ENCODE measurements at regions not wholly inside any gene's neighbourhood (a gene's known extent, or its start where the extent isn't known, plus 50 kb on each side); places are given as distances from the start of the nearest gene placed in this dataset.

GRCh38 chr7:86963599-86964230 is 95.7 kb downstream of the ELAPOR2 start:
- Mint-ChIP-seq H3K4me1 (no peaks in the 10 kb centered on the region), H3K27me3 (no peaks in the 10 kb centered on the region), H3K27ac (no peak overlapping the region), H3K36me3 (ENCODE audit: low read depth) (no peaks in the 10 kb centered on the region), H3K9me3 (no peaks in the 10 kb centered on the region), H3K4me3 (no peak overlapping the region)
- peak; percentile 83 for ATAC-seq (replicated peaks)

GRCh38 chr7:86962623-86963022 is 96.8 kb downstream of the ELAPOR2 start:
- Mint-ChIP-seq H3K4me3 (no peak overlapping the region), H3K9me3 (no peaks in the 10 kb centered on the region), H3K4me1 (no peaks in the 10 kb centered on the region), H3K27me3 (no peaks in the 10 kb centered on the region), H3K27ac (no peak overlapping the region), H3K36me3 (ENCODE audit: low read depth) (no peaks in the 10 kb centered on the region)
- no peak for ATAC-seq (replicated peaks)

- Mint-ChIP-seq H3K9me3 (no peaks in the 10 kb centered on the region), H3K36me3 (ENCODE audit: low read depth) (no peaks in the 10 kb centered on the region), H3K4me1 (no peaks in the 10 kb centered on the region), H3K27me3 (no peaks in the 10 kb centered on the region), H3K4me3 (no peak overlapping the region), H3K27ac (no peak overlapping the region)
- no peak for ATAC-seq (replicated peaks)
Observed at GRCh38 chr7:86961686-86962085, 97.8 kb downstream of the ELAPOR2 start.

- Mint-ChIP-seq H3K4me3 (no peak overlapping the region), H3K27ac (no peak overlapping the region)
Observed at GRCh38 chr7:86958380-86958779, 101.1 kb downstream of the ELAPOR2 start.

GRCh38 chr7:86956567-86956966 is 102.9 kb downstream of the ELAPOR2 start:
- Mint-ChIP-seq H3K4me3 (no peak overlapping the region), H3K27me3 (no peaks in the 10 kb centered on the region), H3K27ac (no peak overlapping the region), H3K36me3 (ENCODE audit: low read depth) (no peaks in the 10 kb centered on the region), H3K9me3 (no peaks in the 10 kb centered on the region), H3K4me1 (no peaks in the 10 kb centered on the region)
- no peak for ATAC-seq (replicated peaks)

More at GRCh38 chr7:86958380-86958779, 101.1 kb downstream of the ELAPOR2 start:
- Mint-ChIP-seq H3K9me3 (no peaks in the 10 kb centered on the region), H3K27me3 (no peaks in the 10 kb centered on the region), H3K36me3 (ENCODE audit: low read depth) (no peaks in the 10 kb centered on the region), H3K4me1 (no peaks in the 10 kb centered on the region)
- ATAC-seq (replicated peaks), result no peak

GRCh38 chr7:86955895-86956503 is 103.5 kb downstream of the ELAPOR2 start:
- Mint-ChIP-seq H3K4me1 (no peaks in the 10 kb centered on the region), H3K4me3 (no peak overlapping the region), H3K27me3 (no peaks in the 10 kb centered on the region), H3K9me3 (no peaks in the 10 kb centered on the region), H3K27ac (no peak overlapping the region), H3K36me3 (ENCODE audit: low read depth) (no peaks in the 10 kb centered on the region)
- ATAC-seq (replicated peaks), result no peak

- H3K9me3 Mint-ChIP-seq, result no peaks in the 10 kb centered on the region
- no peaks in the 10 kb centered on the region for H3K27me3 Mint-ChIP-seq
- ATAC-seq (replicated peaks), result no peak
- no peak overlapping the region for H3K4me3 Mint-ChIP-seq
- H3K36me3 Mint-ChIP-seq (ENCODE audit: low read depth), result no peaks in the 10 kb centered on the region
- no peak overlapping the region for H3K27ac Mint-ChIP-seq
- H3K4me1 Mint-ChIP-seq, result no peaks in the 10 kb centered on the region
Observed at GRCh38 chr7:86954971-86955370, 104.5 kb downstream of the ELAPOR2 start.

- H3K4me1 Mint-ChIP-seq, result no peaks in the 10 kb centered on the region
- ATAC-seq (replicated peaks), result no peak
- no peaks in the 10 kb centered on the region for H3K36me3 Mint-ChIP-seq (ENCODE audit: low read depth)
- H3K27ac Mint-ChIP-seq, result no peak overlapping the region
- no peaks in the 10 kb centered on the region for H3K27me3 Mint-ChIP-seq
- H3K9me3 Mint-ChIP-seq, result no peaks in the 10 kb centered on the region
- H3K4me3 Mint-ChIP-seq, result no peak overlapping the region
Observed at GRCh38 chr7:86953653-86954336, 105.7 kb downstream of the ELAPOR2 start.

- no peak for ATAC-seq (replicated peaks)
- Mint-ChIP-seq H3K27me3 (no peaks in the 10 kb centered on the region), H3K36me3 (ENCODE audit: low read depth) (no peaks in the 10 kb centered on the region)
Observed at GRCh38 chr7:86953219-86953618, 106.2 kb downstream of the ELAPOR2 start.

GRCh38 chr7:86951895-86952294 is 107.6 kb downstream of the ELAPOR2 start:
- Mint-ChIP-seq H3K4me1 (no peaks in the 10 kb centered on the region), H3K36me3 (ENCODE audit: low read depth) (no peaks in the 10 kb centered on the region), H3K9me3 (no peaks in the 10 kb centered on the region), H3K27ac (no peak overlapping the region), H3K4me3 (no peak overlapping the region), H3K27me3 (no peaks in the 10 kb centered on the region)
- ATAC-seq (replicated peaks), result peak; percentile 66

More at GRCh38 chr7:86953219-86953618, 106.2 kb downstream of the ELAPOR2 start:
- Mint-ChIP-seq H3K9me3 (no peaks in the 10 kb centered on the region), H3K4me1 (no peaks in the 10 kb centered on the region), H3K27ac (no peak overlapping the region), H3K4me3 (no peak overlapping the region)

GRCh38 chr7:86950944-86951343 is 108.5 kb downstream of the ELAPOR2 start:
- H3K27ac Mint-ChIP-seq, result no peak overlapping the region
- H3K4me1 Mint-ChIP-seq, result no peaks in the 10 kb centered on the region
- H3K27me3 Mint-ChIP-seq, result no peaks in the 10 kb centered on the region
- no peak for ATAC-seq (replicated peaks)
- H3K4me3 Mint-ChIP-seq, result no peak overlapping the region
- no peaks in the 10 kb centered on the region for H3K9me3 Mint-ChIP-seq
- H3K36me3 Mint-ChIP-seq (ENCODE audit: low read depth), result no peaks in the 10 kb centered on the region

- Mint-ChIP-seq H3K27ac (no peak overlapping the region), H3K36me3 (ENCODE audit: low read depth) (no peaks in the 10 kb centered on the region), H3K4me1 (no peaks in the 10 kb centered on the region), H3K27me3 (no peaks in the 10 kb centered on the region), H3K4me3 (no peak overlapping the region), H3K9me3 (no peaks in the 10 kb centered on the region)
- no peak for ATAC-seq (replicated peaks)
Observed at GRCh38 chr7:86950360-86950759, 109.1 kb downstream of the ELAPOR2 start.

- H3K9me3 Mint-ChIP-seq, result no peaks in the 10 kb centered on the region
- no peaks in the 10 kb centered on the region for H3K4me1 Mint-ChIP-seq
- no peak overlapping the region for H3K4me3 Mint-ChIP-seq
- peak; percentile 2 for ATAC-seq (replicated peaks)
- H3K27ac Mint-ChIP-seq, result no peak overlapping the region
- no peaks in the 10 kb centered on the region for H3K27me3 Mint-ChIP-seq
- no peaks in the 10 kb centered on the region for H3K36me3 Mint-ChIP-seq (ENCODE audit: low read depth)
Observed at GRCh38 chr7:86949779-86950260, 109.6 kb downstream of the ELAPOR2 start.

- H3K27ac Mint-ChIP-seq, result no peak overlapping the region
- H3K36me3 Mint-ChIP-seq (ENCODE audit: low read depth), result no peaks in the 10 kb centered on the region
- no peaks in the 10 kb centered on the region for H3K9me3 Mint-ChIP-seq
- no peak overlapping the region for H3K4me3 Mint-ChIP-seq
- H3K4me1 Mint-ChIP-seq, result no peaks in the 10 kb centered on the region
- H3K27me3 Mint-ChIP-seq, result no peaks in the 10 kb centered on the region
- ATAC-seq (replicated peaks), result peak; percentile 55
Observed at GRCh38 chr7:86949052-86949778, 110.2 kb downstream of the ELAPOR2 start.
